ENCODE measurements at regions not wholly inside any gene's neighbourhood (a gene's known extent, or its start where the extent isn't known, plus 50 kb on each side); places are given as distances from the start of the nearest gene placed in this dataset.

DNA sequence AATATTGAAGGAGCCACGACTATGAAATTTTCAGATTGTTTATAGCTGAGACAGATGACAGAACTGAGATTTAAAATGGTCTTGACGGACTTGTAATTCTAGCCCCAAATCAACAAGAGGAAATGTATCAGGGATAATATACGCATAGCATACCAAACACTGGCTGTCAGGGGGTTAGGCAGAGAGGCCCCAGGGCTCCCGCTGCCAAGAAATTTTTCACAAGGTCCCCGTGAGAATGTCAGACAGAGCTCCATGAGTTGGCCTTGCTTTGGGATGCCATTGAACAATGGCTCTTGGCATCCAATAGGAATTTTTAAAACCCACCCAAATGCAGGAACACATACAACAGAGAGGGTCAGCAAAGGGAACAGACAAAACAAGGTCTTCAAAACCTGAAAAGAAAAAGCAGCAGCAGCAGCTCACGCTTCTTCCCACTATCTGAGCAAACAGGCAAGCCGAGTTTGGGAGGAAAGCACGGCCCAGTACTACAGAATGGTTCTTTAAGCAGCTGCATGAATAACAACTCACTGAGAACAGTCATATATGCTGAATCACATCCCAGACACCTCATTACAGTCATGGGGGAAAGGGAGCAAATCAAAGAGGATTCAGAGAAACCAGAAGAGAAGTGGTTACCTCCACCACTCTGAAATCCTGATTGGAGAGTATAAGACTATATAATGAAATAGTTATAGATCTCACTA lies 445.6 kb downstream of the RND3 start:
- TF ChIP-seq SIN3A (IDR thresholded peaks at IDR 0.05; ENCODE audit: low read depth) (no peak), POLR2A (IDR thresholded peaks at IDR 0.05; ENCODE audit: borderline replicate concordance, extremely low read depth, insufficient read depth, insufficient read length) (no peak), YY1 (IDR thresholded peaks at IDR 0.05; ENCODE audit: extremely low read depth, insufficient replicate concordance, low read depth, low read length) (no peak), POLR2AphosphoS5 (IDR thresholded peaks at IDR 0.05; ENCODE audit: low read depth, low read length) (no peak), EZH2phosphoT487 (IDR thresholded peaks at IDR 0.05; ENCODE audit: borderline replicate concordance) (no peak), EZH2 (IDR thresholded peaks at IDR 0.05) (no peak)
- TF ChIP-seq, protein P1, sequence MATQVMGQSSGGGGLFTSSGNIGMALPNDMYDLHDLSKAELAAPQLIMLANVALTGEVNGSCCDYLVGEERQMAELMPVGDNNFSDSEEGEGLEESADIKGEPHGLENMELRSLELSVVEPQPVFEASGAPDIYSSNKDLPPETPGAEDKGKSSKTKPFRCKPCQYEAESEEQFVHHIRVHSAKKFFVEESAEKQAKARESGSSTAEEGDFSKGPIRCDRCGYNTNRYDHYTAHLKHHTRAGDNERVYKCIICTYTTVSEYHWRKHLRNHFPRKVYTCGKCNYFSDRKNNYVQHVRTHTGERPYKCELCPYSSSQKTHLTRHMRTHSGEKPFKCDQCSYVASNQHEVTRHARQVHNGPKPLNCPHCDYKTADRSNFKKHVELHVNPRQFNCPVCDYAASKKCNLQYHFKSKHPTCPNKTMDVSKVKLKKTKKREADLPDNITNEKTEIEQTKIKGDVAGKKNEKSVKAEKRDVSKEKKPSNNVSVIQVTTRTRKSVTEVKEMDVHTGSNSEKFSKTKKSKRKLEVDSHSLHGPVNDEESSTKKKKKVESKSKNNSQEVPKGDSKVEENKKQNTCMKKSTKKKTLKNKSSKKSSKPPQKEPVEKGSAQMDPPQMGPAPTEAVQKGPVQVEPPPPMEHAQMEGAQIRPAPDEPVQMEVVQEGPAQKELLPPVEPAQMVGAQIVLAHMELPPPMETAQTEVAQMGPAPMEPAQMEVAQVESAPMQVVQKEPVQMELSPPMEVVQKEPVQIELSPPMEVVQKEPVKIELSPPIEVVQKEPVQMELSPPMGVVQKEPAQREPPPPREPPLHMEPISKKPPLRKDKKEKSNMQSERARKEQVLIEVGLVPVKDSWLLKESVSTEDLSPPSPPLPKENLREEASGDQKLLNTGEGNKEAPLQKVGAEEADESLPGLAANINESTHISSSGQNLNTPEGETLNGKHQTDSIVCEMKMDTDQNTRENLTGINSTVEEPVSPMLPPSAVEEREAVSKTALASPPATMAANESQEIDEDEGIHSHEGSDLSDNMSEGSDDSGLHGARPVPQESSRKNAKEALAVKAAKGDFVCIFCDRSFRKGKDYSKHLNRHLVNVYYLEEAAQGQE (IDR thresholded peaks at IDR 0.05; ENCODE audit: low read depth): no peak
- TF ChIP-seq, protein P2, sequence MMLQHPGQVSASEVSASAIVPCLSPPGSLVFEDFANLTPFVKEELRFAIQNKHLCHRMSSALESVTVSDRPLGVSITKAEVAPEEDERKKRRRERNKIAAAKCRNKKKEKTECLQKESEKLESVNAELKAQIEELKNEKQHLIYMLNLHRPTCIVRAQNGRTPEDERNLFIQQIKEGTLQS (IDR thresholded peaks at IDR 0.05): no peak
- TF ChIP-seq, protein P3, sequence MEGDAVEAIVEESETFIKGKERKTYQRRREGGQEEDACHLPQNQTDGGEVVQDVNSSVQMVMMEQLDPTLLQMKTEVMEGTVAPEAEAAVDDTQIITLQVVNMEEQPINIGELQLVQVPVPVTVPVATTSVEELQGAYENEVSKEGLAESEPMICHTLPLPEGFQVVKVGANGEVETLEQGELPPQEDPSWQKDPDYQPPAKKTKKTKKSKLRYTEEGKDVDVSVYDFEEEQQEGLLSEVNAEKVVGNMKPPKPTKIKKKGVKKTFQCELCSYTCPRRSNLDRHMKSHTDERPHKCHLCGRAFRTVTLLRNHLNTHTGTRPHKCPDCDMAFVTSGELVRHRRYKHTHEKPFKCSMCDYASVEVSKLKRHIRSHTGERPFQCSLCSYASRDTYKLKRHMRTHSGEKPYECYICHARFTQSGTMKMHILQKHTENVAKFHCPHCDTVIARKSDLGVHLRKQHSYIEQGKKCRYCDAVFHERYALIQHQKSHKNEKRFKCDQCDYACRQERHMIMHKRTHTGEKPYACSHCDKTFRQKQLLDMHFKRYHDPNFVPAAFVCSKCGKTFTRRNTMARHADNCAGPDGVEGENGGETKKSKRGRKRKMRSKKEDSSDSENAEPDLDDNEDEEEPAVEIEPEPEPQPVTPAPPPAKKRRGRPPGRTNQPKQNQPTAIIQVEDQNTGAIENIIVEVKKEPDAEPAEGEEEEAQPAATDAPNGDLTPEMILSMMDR (IDR thresholded peaks at IDR 0.05 in 2 of 3, conservative IDR thresholded peaks at IDR 0.05 in 1 of 3; ENCODE audit: borderline replicate concordance in 1 of 3, insufficient read depth in 1 of 3, low read depth in 2 of 3, low read length in 2 of 3): no peak
- TF ChIP-seq, protein P4, sequence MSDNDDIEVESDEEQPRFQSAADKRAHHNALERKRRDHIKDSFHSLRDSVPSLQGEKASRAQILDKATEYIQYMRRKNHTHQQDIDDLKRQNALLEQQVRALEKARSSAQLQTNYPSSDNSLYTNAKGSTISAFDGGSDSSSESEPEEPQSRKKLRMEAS (IDR thresholded peaks at IDR 0.05): no peak
